ENCODE measurements at regions not wholly inside any gene's neighbourhood (a gene's known extent, or its start where the extent isn't known, plus 50 kb on each side); places are given as distances from the start of the nearest gene placed in this dataset.
"Not testable (repeated sequence)": the region's sequence is repeated elsewhere in the genome, so short reads cannot be mapped to it uniquely, and the experiment has no call there.

GRCh38 chr10:65341323-65341925 lies 1584.4 kb upstream of the LRRTM3 start:
- peak; percentile 45 for DNase-seq (ENCODE audit: low spot score)

GRCh38 chr10:65342245-65342644 lies 1583.6 kb upstream of the LRRTM3 start:
- DNase-seq (ENCODE audit: low spot score) = peak; percentile 25

- DNase-seq (ENCODE audit: low spot score) = no peak
These were observed 1579.4 kb upstream of the LRRTM3 start for GRCh38 chr10:65346466-65346865.

- DNase-seq (ENCODE audit: low spot score) = no peak
These were observed 1577.2 kb upstream of the LRRTM3 start for GRCh38 chr10:65348637-65349036.

GRCh38 chr10:65350611-65351010 lies 1575.2 kb upstream of the LRRTM3 start:
- no peak for DNase-seq (ENCODE audit: low spot score)

- no peak for DNase-seq (ENCODE audit: low spot score)
These were observed 1570.6 kb upstream of the LRRTM3 start for GRCh38 chr10:65355141-65355680.

GRCh38 chr10:65358565-65358964 lies 1567.3 kb upstream of the LRRTM3 start:
- DNase-seq (ENCODE audit: low spot score) = peak; percentile 59

- DNase-seq (ENCODE audit: low spot score) = no peak
These were observed 1565.3 kb upstream of the LRRTM3 start for GRCh38 chr10:65360497-65360896.

- DNase-seq (ENCODE audit: low spot score) = no peak
These were observed 1560.0 kb upstream of the LRRTM3 start for GRCh38 chr10:65365878-65366277.

GRCh38 chr10:65367706-65368105 lies 1558.1 kb upstream of the LRRTM3 start:
- no peak for DNase-seq (ENCODE audit: low spot score)

GRCh38 chr10:65375528-65375927 lies 1550.3 kb upstream of the LRRTM3 start:
- no peak for DNase-seq (ENCODE audit: low spot score)

GRCh38 chr10:65377687-65378086 lies 1548.1 kb upstream of the LRRTM3 start:
- no peak for DNase-seq (ENCODE audit: low spot score)

- peak; percentile 33 for DNase-seq (ENCODE audit: low spot score)
These were observed 1531.1 kb upstream of the LRRTM3 start for GRCh38 chr10:65394502-65395297.

- no peak for DNase-seq (ENCODE audit: low spot score)
These were observed 1530.2 kb upstream of the LRRTM3 start for GRCh38 chr10:65395631-65396030.

- no peak for DNase-seq (ENCODE audit: low spot score)
These were observed 1528.8 kb upstream of the LRRTM3 start for GRCh38 chr10:65396997-65397396.

- no peak for DNase-seq (ENCODE audit: low spot score)
These were observed 1517.4 kb upstream of the LRRTM3 start for GRCh38 chr10:65408401-65408800.

- DNase-seq (ENCODE audit: low spot score) = no peak
These were observed 1512.8 kb upstream of the LRRTM3 start for GRCh38 chr10:65413001-65413400.

- DNase-seq (ENCODE audit: low spot score) = no peak
These were observed 1510.5 kb upstream of the LRRTM3 start for GRCh38 chr10:65415318-65415717.

GRCh38 chr10:65416094-65416493 lies 1509.7 kb upstream of the LRRTM3 start:
- DNase-seq (ENCODE audit: low spot score) = no peak

- DNase-seq (ENCODE audit: low spot score) = peak; percentile 31
These were observed 1506.2 kb upstream of the LRRTM3 start for GRCh38 chr10:65419629-65420028.

- DNase-seq (ENCODE audit: low spot score) = no peak
These were observed 1502.8 kb upstream of the LRRTM3 start for GRCh38 chr10:65423043-65423442.

GRCh38 chr10:65429381-65429780 lies 1496.5 kb upstream of the LRRTM3 start:
- not testable (repeated sequence) for DNase-seq (ENCODE audit: low spot score)

- DNase-seq (ENCODE audit: low spot score) = no peak
These were observed 1494.9 kb upstream of the LRRTM3 start for GRCh38 chr10:65430979-65431378.
